Skin of body (tissue), 1 donor: ENCODE measurements at regions not wholly inside any gene's neighbourhood (a gene's known extent, or its start where the extent isn't known, plus 50 kb on each side); places are given as distances from the start of the nearest gene placed in this dataset.

Experiments used
- DNase-seq: peaks from one replicate; lab custom pipeline; 2025; lab: John Stamatoyannopoulos, UW

DNA sequence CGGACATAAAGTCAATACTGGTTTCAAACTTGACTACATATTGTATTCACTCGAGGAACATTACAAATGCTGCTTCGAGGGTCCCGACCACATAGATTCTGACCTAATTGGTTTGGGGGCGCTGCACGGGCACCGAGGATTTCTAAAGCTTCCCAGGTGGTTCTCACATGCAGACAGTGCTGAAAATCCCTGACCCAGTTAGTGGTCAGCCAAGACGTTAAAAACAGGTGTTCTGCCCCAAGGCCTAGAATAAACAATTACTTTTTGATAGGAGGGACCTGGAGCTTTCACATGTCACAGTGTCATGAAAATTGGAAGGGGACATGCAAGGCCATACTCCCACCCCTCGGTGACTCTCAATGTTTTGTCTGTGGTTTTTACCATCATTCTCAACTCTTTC is 368.9 kb downstream of the RNF144A start:
- no peak for DNase-seq

DNA sequence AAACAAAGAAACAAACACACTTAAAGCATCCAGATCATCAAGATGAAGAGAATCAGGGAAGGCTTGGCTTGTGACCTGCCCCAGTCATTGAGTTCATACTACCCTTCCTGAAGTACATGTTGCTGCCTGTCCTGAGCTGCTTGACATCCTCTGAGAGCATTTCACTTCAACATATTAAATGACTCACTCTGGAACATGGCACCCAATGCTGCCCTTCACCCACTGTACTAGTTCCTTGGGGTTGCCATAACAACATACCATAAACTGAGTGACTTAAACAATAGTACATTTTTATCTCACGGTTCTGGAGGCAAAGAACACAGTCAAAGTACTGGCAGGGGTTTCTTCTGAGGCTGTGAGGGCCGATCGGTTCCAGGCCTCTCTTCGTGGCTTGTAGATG is 371.3 kb downstream of the RNF144A start:
- no peak for DNase-seq

DNA sequence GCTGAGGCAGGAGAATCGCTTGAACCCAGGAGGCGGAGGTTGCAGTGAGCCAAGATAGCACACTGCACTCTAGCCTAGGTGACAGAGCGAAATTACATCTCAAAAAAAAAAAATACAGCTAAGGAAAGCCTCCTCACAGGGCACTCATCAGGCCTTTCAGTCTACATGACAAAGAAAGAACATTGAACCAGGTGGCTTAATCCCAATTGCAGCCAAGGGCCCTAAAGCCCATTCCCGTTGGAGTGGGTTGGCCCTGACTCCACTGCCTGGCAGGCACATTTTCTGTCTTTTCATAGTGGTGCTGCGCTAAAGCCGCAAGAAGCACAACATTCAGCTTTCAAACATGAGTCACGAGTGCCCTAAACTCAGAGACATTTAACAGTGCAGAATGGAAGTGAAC is 372.5 kb downstream of the RNF144A start:
- no peak for DNase-seq

DNA sequence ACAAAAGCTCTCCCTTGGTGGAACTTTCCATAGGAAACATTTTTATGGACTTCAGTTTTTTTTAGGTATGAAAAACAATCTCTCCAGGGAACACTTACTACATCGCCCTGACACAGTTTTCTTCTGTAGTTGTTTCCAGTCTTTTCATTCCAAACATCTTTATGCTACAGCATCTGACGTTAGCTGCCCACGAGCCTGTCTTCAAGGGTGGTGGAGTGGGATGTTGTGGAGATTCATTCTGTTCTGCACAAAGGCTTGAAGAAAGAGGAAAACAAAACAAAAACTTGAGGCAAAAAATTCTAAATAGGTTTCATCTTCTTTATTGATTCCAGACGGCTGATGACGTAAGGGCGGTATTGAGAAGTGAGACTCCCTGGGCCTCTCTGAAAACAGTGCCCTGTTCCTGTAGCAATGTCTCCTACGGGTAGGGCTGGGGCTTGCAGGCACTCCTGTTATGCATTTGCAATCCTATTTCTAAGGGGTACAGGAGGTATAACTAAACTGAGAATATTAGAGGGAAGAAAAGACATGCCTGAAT is 375.0 kb downstream of the RNF144A start:
- peak; percentile 2 for DNase-seq

DNA sequence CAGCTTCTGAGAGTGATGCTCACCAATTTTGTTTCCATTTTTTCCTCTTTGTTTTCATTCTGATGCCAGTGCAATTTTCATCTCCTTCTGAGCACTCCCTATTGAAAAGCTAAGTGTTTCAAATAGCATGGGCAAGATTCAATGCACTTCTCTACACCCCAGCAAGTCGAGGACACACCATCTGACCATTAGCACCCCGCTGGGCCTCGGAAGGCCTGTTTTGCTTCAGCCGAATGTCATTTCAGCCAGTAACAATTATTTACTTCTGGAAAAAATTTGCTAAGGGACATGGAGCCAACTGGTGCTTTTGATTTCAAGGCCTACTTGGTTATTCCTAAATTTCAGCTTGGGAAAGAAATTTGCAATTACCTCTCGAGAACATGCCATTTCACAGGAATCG is 392.4 kb downstream of the RNF144A start:
- DNase-seq = no peak

DNA sequence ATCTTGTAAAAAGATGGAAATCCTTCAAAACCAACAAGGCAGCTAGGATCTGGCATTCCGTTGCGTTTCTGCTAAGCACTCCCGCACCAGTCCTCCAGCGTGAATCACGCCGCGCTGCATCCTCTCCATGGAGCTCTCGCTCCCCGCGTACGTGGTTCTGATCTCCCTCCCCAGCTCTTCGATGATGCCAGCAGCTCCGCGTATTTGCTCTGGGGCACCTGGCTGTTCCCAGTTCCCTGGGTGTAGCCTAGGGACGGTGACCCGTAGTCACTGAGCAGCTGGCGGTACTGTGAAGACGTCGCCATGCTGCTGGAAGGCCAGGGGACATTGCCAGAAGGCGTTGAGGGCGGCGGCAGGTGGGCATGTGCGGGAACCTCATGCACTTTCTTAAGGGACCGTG is 407.5 kb downstream of the RNF144A start:
- no peak for DNase-seq

DNA sequence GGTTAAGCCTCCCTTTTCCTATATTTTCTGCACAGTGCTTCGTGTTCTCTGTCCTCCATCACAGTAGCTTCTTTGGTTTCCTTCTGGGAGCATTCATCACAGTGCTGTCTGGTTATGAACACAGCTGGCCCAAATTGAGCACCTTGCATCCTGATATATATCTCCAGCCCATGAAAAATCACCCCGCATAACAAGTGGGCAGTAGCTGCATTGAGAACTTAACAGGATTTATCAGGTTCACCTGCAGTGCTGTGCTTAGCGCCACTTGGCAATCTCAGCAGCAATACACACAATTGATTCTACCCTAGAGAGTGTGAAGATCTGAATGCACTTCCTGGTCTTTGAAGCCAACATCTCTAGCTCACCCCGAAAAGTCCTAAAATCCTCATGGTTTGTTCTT is 408.0 kb downstream of the RNF144A start:
- no peak for DNase-seq

DNA sequence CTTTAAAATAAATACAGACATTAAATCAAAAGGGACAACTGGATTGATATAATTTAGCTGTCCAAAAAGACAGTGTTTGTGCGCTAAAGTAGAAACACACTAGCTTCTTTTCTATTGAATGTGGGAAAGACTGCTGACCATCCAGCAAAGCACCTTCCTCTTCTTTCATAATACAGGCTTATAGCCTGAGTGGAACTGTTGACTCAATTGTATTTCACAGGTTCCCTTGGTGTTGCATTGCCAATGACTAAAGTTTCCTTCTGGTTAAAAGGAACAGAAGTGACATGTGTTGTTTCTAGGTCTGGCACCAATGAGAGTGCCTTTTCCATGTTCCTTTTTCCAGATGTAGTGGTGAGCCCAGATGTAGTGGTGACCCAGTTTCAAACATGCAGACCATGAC is 412.3 kb downstream of the RNF144A start:
- no peak for DNase-seq

DNA sequence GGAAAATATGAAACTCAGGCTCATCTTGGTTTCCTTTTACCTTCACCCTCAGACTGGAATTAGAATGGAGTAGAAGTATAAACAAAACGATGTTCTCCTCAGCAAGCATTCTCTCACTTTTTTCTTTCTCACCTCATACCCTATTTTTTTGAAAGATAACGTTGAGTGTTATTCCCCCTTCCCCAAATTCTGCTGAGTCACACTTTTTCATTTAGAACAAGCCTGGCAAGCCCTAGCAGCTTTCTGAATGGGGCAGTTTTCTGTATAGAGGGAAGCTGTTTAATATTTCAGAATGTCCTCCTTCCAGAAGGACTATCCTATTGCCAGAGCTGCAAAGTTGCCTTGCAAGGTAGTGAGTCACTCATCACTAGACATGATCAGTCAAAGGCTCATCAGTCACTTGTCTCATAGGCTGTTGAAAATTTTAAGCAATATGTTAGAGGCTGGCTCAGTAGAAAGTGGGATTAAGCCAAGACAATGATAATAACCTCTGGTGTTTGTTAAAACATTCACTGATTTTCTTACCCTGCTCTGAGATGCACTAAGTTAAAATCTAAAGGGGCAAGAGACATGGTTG is 416.1 kb downstream of the RNF144A start:
- DNase-seq = no peak

DNA sequence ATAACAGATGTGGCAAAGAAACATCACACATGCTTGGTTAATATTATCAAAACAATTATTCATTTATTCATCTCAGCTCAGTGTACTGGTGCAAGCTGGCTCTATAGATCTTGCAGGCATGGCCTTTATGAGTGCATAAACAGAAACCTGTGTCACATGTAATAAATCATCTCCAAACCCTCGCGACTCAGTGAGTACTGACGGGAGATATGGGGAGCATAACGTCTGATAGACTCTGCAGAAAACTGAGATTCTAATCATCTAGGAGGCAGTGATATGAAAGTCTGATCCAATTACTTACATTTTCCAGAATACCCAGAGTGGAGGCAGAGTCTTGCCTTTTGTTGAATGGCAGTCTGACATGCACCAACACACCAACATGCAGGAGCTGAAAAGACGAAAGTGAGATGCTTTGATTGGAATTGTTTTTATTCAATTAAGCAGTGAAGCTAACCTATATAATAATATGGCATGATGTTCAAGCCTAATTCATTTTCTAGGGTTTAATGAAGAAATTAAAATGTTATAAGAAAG is 416.8 kb downstream of the RNF144A start:
- DNase-seq = no peak

DNA sequence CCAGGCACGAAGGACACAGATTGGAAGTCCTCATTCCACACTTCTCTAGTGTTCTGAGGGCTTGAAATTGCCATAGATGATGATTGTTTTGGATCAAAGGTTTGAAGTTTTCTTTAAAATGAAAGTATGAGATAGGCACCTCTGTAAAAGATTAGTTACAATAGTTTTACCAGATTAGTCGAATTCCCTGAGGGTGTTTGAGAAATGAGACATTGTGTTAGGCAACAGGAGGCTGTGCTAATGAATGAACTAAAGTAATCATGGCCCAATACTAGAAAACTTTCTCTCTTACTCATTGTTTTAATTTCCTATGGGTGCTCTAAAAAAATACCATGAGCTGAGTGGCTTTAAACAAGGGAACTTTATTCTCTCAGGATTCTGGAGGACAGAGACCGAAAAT is 421.7 kb downstream of the RNF144A start:
- no peak for DNase-seq

DNA sequence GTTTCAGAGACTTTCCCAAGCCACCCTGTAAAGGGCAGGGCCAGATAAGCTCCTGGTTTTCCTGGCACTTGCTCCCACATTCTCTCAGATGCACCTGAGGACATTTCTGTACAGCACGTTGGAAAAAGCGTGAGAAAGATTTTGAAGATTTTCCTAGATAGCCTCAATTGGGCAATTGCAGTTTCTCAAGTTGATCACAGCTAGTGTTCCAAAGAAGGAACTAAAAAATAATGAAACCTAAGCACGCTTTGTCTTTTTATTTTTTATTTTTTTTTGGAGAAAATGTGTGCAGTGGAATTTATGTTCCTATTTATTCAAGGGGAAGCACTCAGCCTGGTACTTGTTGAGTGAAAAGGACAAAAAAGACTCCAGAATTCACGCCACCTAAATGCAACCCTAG is 429.1 kb downstream of the RNF144A start:
- no peak for DNase-seq

DNA sequence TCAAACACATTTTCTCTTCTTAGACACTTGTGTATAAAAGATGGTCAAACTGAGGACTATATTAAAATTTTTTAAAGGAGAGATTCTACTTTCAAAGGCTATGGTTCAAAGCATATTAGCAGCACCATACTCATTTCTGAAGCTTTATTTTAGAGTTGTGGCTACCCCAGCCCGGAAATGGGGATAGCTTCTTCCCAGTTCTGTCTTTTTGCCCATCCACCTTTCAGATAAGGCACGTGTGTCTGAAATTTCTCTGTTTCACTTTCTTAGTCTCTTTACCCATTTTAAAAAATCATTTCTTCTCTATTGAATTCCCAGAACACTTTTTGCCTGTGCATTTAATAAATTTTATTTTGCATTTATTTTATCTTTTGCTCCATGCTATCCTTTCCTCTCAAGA is 431.5 kb downstream of the RNF144A start:
- DNase-seq = no peak

DNA sequence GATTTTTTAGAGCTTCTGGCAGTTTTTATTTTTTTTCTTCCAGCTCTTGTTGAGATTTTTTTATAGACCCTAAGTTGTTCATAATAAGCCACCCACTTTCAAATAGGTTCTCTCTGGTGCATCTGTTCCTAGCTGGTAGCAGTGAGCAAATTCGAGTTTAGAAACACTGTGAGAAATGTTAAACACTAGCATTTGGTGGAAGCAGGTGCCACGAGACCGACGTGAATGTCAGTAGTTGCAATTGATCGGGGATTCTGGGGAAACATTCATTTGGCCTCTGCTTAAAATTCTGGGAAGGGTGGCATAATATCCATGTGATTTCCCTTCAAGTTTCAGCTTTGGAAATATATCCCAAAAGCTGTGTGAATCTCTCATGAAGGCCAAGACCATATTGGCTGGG is 435.0 kb downstream of the RNF144A start:
- no peak for DNase-seq

DNA sequence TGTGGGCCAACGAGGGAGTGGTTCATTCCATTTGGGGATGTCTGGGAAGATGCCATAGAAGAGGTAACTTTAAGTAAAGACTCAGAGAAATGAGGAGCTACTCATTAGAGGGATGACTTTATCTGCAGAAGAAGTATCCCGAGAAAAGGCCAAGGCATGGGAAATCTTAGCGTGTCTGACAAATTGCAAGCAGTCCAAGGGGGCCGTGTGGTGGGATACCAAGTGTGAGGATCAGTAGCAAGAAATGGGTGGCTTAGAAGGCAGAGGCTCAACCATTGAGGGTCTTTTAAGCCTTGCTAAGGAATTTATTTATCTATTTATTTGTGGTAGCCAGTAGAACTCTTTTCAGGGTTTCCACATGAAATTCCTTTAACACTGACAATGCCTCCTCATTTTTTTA is 436.4 kb downstream of the RNF144A start:
- DNase-seq = no peak

DNA sequence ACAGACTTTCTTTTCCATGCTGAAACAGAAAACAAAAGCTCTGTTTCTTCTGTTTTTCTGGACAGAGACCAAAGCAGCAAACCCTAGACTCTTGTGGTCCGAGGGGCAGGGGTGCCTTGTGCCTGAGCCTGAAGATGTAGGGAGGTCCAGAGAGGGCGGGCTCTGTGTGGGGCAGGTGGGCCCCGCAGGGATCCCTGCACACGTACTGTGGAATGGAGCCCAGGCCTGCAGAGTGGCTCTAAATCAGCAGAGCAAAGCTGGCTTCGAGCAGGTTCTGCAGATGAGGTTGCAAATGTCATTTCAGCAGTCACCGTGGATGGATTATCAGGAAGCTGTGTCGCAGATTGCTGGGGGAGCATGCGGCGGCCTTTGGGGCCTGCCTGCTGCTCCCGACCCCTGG is 438.6 kb downstream of the RNF144A start:
- no peak for DNase-seq

DNA sequence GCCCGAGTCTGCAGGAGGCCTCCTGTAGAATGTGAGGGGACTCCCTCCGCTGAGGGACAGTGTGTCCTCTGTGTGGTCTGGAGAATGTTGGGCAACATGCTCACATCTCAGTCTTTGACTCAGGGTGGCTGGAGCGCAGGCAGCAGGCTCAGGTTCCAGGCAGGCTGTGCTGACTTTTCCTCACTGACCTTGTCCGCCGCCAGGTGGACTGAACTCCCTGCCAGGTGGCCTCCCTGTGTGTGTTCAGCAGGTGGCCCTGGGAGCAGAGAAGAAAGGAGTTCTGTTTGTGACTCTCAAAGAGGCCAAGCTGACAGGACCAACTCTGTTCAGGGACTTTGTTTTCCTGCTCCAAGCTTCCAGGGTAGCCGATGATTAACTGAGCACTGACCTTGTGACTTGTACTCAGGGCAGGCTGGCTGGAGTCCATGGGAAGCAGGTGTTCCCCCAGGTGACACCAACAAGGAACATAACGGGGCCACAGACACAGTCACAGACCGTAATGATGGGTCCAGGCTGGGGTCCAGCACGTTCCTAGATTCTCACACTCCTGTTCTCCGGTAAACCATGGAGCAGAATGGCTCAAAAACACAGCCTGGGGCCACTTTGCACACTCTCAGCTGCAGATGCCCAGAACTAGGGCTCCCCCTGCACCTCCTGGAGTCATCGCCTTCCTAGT is 439.8 kb downstream of the RNF144A start:
- DNase-seq = no peak

DNA sequence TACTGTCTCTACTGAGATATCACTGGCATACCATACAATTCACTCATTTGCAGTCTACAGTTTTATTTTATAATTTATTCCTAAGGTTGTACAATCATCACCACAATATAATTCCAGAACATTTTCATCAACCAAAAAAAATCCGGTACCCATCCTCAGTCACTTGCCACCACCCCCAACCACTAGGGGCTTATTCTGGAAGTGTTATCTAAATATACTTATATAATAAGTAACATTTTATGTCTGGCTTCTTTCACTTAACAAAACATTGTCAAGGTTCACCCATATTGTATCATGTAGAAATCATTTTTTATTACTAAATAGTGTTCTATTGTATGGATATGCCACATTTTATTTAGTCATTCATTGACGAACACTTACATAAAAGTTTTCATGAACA is 440.8 kb downstream of the RNF144A start:
- DNase-seq = no peak

DNA sequence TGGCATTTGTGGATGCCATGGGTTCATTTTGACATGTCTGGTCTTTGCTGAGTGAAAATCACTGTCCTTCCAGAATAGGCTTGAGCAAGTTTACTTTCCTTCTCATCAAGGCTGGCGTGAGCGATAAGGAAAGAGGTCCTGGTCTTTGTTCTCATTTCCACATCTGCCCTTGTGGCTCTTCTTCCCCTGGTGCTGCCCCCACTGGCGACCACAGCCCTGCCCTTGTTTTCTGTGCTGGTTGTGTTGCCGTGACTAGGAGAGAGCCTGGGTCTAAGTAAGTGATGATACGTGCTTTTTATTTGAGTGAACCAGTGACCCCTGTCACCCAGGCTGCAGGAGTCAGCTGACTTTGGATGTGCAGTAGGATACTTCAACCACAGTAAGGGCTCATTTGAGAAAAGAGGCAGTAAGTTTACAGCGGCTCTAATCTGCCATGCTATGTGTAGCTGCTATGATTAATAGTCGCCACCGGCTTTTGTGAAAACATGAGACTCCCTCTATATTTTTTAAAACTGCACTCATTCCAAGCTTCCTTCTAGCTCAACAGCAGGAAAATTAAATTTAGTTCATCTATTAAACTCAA is 441.7 kb downstream of the RNF144A start:
- DNase-seq = no peak

DNA sequence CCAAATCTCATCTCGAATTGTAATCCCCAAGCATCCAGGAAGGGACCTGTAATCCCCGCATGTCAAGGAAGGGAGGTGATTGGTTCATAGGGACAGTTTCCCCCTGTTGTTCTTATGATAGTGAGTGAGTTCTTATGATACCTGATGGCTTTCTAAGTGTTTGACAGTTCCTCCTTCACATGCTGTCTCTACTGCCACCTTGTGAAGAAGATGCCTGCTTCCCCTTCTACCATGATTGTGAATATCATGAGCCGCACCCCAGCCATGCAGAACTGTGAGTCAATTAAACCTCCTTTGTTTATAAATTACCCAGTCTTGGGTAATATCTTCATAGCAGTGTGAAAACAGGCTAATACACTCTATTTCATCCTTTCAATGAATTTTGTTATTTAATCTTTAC is 446.7 kb downstream of the RNF144A start:
- DNase-seq = no peak

DNA sequence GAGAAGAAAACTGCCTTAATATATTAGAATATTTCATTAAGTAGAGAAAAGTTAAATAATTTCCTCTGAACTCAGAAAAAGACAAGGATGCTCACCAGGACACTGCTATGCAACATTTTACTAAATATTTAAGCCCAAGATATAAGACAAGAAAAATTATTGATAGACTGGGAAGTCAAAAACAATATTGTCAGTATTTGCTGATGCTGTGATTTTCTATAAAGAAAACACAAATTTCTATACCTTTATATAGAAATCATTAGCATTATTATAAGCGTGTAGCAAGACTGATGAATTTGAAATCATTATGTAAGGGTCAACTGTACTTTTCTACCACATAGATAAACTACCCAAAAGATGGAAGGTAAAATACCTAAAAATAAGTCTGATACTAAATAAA is 451.0 kb downstream of the RNF144A start:
- no peak for DNase-seq

DNA sequence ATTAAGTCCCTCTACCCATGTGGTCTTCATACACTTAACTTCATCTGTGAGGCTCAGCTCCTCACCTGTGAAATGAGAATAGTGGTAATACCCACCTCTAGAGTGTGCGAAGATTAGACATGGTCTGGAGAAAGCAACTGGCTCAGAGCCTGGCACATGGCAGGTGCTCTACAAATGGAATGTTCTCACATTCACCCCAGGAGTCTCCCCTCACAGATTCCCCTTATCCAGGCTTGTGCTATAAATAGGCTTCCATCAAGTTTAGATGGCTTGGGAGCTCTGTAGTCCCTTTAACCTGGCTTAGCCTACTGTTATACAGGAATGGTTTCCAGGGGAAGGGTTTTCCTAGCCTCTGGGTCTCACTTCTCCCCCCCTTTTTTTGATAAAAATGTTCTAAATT is 455.9 kb downstream of the RNF144A start:
- no peak for DNase-seq

DNA sequence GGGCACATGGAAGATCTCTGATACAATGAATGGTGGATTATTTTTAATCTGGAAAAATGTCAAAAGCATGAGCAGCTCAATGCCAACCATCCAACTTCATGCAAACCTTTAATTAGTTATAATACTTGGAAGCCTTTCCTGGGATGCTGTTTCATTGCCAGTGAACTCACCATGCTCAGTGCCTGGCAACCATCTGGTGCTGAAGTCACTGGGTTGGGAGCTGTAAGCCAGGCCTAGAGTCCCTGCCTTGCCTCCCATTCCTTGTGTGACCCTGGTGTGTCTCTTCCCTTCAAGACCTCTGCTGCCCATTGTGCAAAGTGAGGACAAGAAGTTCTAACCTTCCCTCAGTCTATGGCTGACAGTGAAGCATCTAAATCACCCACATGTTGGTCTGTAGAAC is 458.7 kb downstream of the RNF144A start:
- DNase-seq = no peak
